ENCODE measurements at regions not wholly inside any gene's neighbourhood (a gene's known extent, or its start where the extent isn't known, plus 50 kb on each side); places are given as distances from the start of the nearest gene placed in this dataset.

GRCh38 chr4:19402581-19403065, 849.1 kb upstream of the SLIT2 start:
- no peak for TF ChIP-seq CTCF (IDR thresholded peaks at IDR 0.05)
- no peak for TF ChIP-seq REST (IDR thresholded peaks at IDR 0.05; ENCODE audit: insufficient read depth in 1 of 2, low read depth in 2 of 2, low read length in 1 of 2)
- no peak for TF ChIP-seq POLR2AphosphoS5 (IDR thresholded peaks at IDR 0.05; ENCODE audit: low read depth, low read length)

Measured in Panc1 (cell line).